ENCODE measurements at regions not wholly inside any gene's neighbourhood (a gene's known extent, or its start where the extent isn't known, plus 50 kb on each side); places are given as distances from the start of the nearest gene placed in this dataset.
"Not testable (repeated sequence)": the region's sequence is repeated elsewhere in the genome, so short reads cannot be mapped to it uniquely, and the experiment has no call there.

- DNase-seq (ENCODE audit: low read depth) = no peak
Measured at GRCh38 chr1:55302972-55303371, 87.8 kb upstream of the USP24 start.

- DNase-seq (ENCODE audit: low read depth) = no peak
Measured at GRCh38 chr1:55301912-55302311, 86.7 kb upstream of the USP24 start.

GRCh38 chr1:55300975-55301374, 85.8 kb upstream of the USP24 start:
- DNase-seq (ENCODE audit: low read depth) = no peak

GRCh38 chr1:55298167-55298894, 83.2 kb upstream of the USP24 start:
- DNase-seq (ENCODE audit: low read depth) = no peak

GRCh38 chr1:55296247-55296646, 81.1 kb upstream of the USP24 start:
- DNase-seq (ENCODE audit: low read depth) = not testable (repeated sequence)

- DNase-seq (ENCODE audit: low read depth) = no peak
Measured at GRCh38 chr1:55289614-55290013, 74.5 kb upstream of the USP24 start.

- no peak for DNase-seq (ENCODE audit: low read depth)
Measured at GRCh38 chr1:55289042-55289441, 73.9 kb upstream of the USP24 start.

GRCh38 chr1:55288245-55288644, 73.1 kb upstream of the USP24 start:
- no peak for DNase-seq (ENCODE audit: low read depth)

GRCh38 chr1:55287723-55288122, 72.6 kb upstream of the USP24 start:
- DNase-seq (ENCODE audit: low read depth) = no peak

- DNase-seq (ENCODE audit: low read depth) = no peak
Measured at GRCh38 chr1:55286856-55287602, 71.9 kb upstream of the USP24 start.

- DNase-seq (ENCODE audit: low read depth) = no peak
Measured at GRCh38 chr1:55285834-55286233, 70.7 kb upstream of the USP24 start.

GRCh38 chr1:55284856-55285255, 69.7 kb upstream of the USP24 start:
- DNase-seq (ENCODE audit: low read depth) = no peak

GRCh38 chr1:55282058-55282457, 66.9 kb upstream of the USP24 start:
- DNase-seq (ENCODE audit: low read depth) = no peak

- DNase-seq (ENCODE audit: low read depth) = no peak
Measured at GRCh38 chr1:55280731-55281130, 65.6 kb upstream of the USP24 start.

- DNase-seq (ENCODE audit: low read depth) = no peak
Measured at GRCh38 chr1:55279627-55280026, 64.5 kb upstream of the USP24 start.

GRCh38 chr1:55278378-55278777, 63.2 kb upstream of the USP24 start:
- no peak for DNase-seq (ENCODE audit: low read depth)

GRCh38 chr1:55277377-55278130, 62.4 kb upstream of the USP24 start:
- DNase-seq (ENCODE audit: low read depth) = peak; percentile 64

GRCh38 chr1:55276671-55277376, 61.7 kb upstream of the USP24 start:
- no peak for DNase-seq (ENCODE audit: low read depth)

GRCh38 chr1:55275941-55276341, 60.8 kb upstream of the USP24 start:
- no peak for DNase-seq (ENCODE audit: low read depth)

GRCh38 chr1:55275151-55275748, 60.1 kb upstream of the USP24 start:
- DNase-seq (ENCODE audit: low read depth) = no peak

GRCh38 chr1:55272994-55273393, 57.8 kb upstream of the USP24 start:
- DNase-seq (ENCODE audit: low read depth) = no peak
